Stimulated activated CD8-positive, alpha-beta memory T cell treated with anti-CD3 and anti-CD28 coated beads, Interleukin-7, amount 100 ng/mL, for 48 hours (primary cell): ENCODE measurements at regions not wholly inside any gene's neighbourhood (a gene's known extent, or its start where the extent isn't known, plus 50 kb on each side); places are given as distances from the start of the nearest gene placed in this dataset.
"Not testable (repeated sequence)": the region's sequence is repeated elsewhere in the genome, so short reads cannot be mapped to it uniquely, and the experiment has no call there.

Experiments
- DNase-seq, 2 donors: peaks; one replicate each; pipeline ENCODE4 v3.0.0-alpha.2; 2020; ENCODE audit warnings: low read depth in 1 of 2; ENCODE audit errors: extremely low read depth in 1 of 2

- peak in 1 of 2 donors; percentile 43 for DNase-seq
Measured at GRCh38 chr19:28466107-28467045, 746.6 kb downstream of the UQCRFS1 start.

- DNase-seq = no peak
Measured at GRCh38 chr19:28465371-28466086, 747.4 kb downstream of the UQCRFS1 start.

- no peak for DNase-seq
Measured at GRCh38 chr19:28463493-28464053, 749.4 kb downstream of the UQCRFS1 start.

GRCh38 chr19:28457620-28458019 lies 755.3 kb downstream of the UQCRFS1 start:
- no peak for DNase-seq

- no peak for DNase-seq
Measured at GRCh38 chr19:28456708-28457320, 756.1 kb downstream of the UQCRFS1 start.

- peak in 1 of 2 donors; percentile 14 for DNase-seq
Measured at GRCh38 chr19:28456252-28456651, 756.7 kb downstream of the UQCRFS1 start.

- DNase-seq = no peak
Measured at GRCh38 chr19:28454083-28454482, 758.9 kb downstream of the UQCRFS1 start.

- no peak for DNase-seq
Measured at GRCh38 chr19:28453420-28453819, 759.5 kb downstream of the UQCRFS1 start.

- DNase-seq = no peak
Measured at GRCh38 chr19:28449803-28450202, 763.1 kb downstream of the UQCRFS1 start.

GRCh38 chr19:28446511-28446910 lies 766.4 kb downstream of the UQCRFS1 start:
- DNase-seq = no peak

GRCh38 chr19:28445826-28446225 lies 767.1 kb downstream of the UQCRFS1 start:
- no peak for DNase-seq

GRCh38 chr19:28444362-28444761 lies 768.6 kb downstream of the UQCRFS1 start:
- no peak for DNase-seq

GRCh38 chr19:28443361-28443760 lies 769.6 kb downstream of the UQCRFS1 start:
- DNase-seq = no peak

GRCh38 chr19:28437390-28438346 lies 775.3 kb downstream of the UQCRFS1 start:
- DNase-seq = no peak

GRCh38 chr19:28436320-28436719 lies 776.6 kb downstream of the UQCRFS1 start:
- no peak for DNase-seq

GRCh38 chr19:28435551-28436271 lies 777.2 kb downstream of the UQCRFS1 start:
- no peak for DNase-seq

- DNase-seq = not testable (repeated sequence)
Measured at GRCh38 chr19:28434794-28435193, 778.2 kb downstream of the UQCRFS1 start.

- not testable (repeated sequence) for DNase-seq
Measured at GRCh38 chr19:28434365-28434764, 778.6 kb downstream of the UQCRFS1 start.

- not testable (repeated sequence) for DNase-seq
Measured at GRCh38 chr19:28433166-28433565, 779.8 kb downstream of the UQCRFS1 start.
